Bone marrow (tissue), 2 donors: ENCODE measurements at regions not wholly inside any gene's neighbourhood (a gene's known extent, or its start where the extent isn't known, plus 50 kb on each side); places are given as distances from the start of the nearest gene placed in this dataset.

Experiments
- DNase-seq, 2 donors: peaks; one replicate each; lab custom pipeline; 2025; lab: John Stamatoyannopoulos, UW

GRCh38 chr6:9942131-9942530 is 472.7 kb downstream of the TFAP2A start:
- no peak for DNase-seq

- no peak for DNase-seq
Measured at GRCh38 chr6:9938801-9939200, 476.1 kb downstream of the TFAP2A start.

GRCh38 chr6:9937031-9937763 is 477.7 kb downstream of the TFAP2A start:
- DNase-seq, result no peak

GRCh38 chr6:9936551-9936950 is 478.3 kb downstream of the TFAP2A start:
- DNase-seq, result no peak

- DNase-seq, result no peak
Measured at GRCh38 chr6:9933677-9934076, 481.2 kb downstream of the TFAP2A start.

- no peak for DNase-seq
Measured at GRCh38 chr6:9927275-9927674, 487.6 kb downstream of the TFAP2A start.

- DNase-seq, result no peak
Measured at GRCh38 chr6:9924971-9925370, 489.9 kb downstream of the TFAP2A start.

- DNase-seq, result no peak
Measured at GRCh38 chr6:9921366-9921765, 493.5 kb downstream of the TFAP2A start.

GRCh38 chr6:9914951-9915350 is 499.9 kb downstream of the TFAP2A start:
- DNase-seq, result no peak

GRCh38 chr6:9901376-9901775 is 513.5 kb downstream of the TFAP2A start:
- no peak for DNase-seq

- DNase-seq, result no peak
Measured at GRCh38 chr6:9896806-9897205, 518.1 kb downstream of the TFAP2A start.

- no peak for DNase-seq
Measured at GRCh38 chr6:9890893-9891292, 524.0 kb downstream of the TFAP2A start.

GRCh38 chr6:9890469-9890868 is 524.4 kb downstream of the TFAP2A start:
- DNase-seq, result no peak

- no peak for DNase-seq
Measured at GRCh38 chr6:9878535-9878934, 536.3 kb downstream of the TFAP2A start.

- DNase-seq, result no peak
Measured at GRCh38 chr6:9875605-9876353, 539.1 kb downstream of the TFAP2A start.

GRCh38 chr6:9862603-9863167 is 552.2 kb downstream of the TFAP2A start:
- DNase-seq, result no peak

- no peak for DNase-seq
Measured at GRCh38 chr6:9851541-9852380, 563.1 kb downstream of the TFAP2A start.

- DNase-seq, result no peak
Measured at GRCh38 chr6:9851006-9851405, 563.9 kb downstream of the TFAP2A start.

GRCh38 chr6:9848094-9848493 is 566.8 kb downstream of the TFAP2A start:
- DNase-seq, result no peak

GRCh38 chr6:9841886-9842725 is 572.8 kb downstream of the TFAP2A start:
- no peak for DNase-seq

GRCh38 chr6:9834233-9834632 is 580.6 kb downstream of the TFAP2A start:
- no peak for DNase-seq
